SU-DHL-6 (cell line): ENCODE measurements at regions not wholly inside any gene's neighbourhood (a gene's known extent, or its start where the extent isn't known, plus 50 kb on each side); places are given as distances from the start of the nearest gene placed in this dataset.

Experiments used
- CTCF ChIP-seq: fragments of 200-600 bp; sonication (generic); IDR thresholded peaks from one replicate; pipeline ENCODE4 v1.5.1; 2017; ENCODE audit warnings: antibody characterized with exemption, mild to moderate bottlenecking, low read length, moderate library complexity; ENCODE audit not compliant: insufficient read depth, poor library complexity, severe bottlenecking
- EZH2phosphoT487 ChIP-seq: fragments of 200-600 bp; sonication (generic), shearing (Covaris generic); conservative IDR thresholded peaks from 2 replicates; pipeline ENCODE4 v1.6.1; 2018; ENCODE audit warnings: mild to moderate bottlenecking, antibody characterized with exemption, low read length, moderate library complexity, mixed read lengths

- TF ChIP-seq CTCF (no peak), EZH2phosphoT487 (no peak)
These were observed 63.0 kb upstream of the FAM3C start for GRCh38 chr7:121459148-121459547.
